ENCODE measurements at regions not wholly inside any gene's neighbourhood (a gene's known extent, or its start where the extent isn't known, plus 50 kb on each side); places are given as distances from the start of the nearest gene placed in this dataset.

DNA sequence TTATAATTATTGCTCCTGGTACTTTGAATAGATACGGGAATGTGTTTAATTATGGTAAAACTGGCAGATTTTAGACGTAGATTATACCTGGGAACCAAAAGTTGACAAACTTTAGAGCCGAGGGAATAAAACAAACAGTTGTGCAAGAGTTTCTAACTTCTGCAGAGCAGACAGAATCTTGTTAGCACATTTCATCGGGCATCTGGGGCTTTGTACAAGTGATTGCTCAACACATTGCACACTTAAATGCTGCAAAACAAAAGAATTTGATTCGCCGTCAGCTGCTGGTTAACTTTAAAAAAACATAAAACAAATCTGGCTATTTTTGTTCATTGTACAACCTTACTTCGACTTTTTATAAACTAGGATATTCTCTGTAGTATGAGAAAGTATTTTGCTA lies 398.1 kb downstream of the MAN2A1 start:
- TF ChIP-seq, protein P1, sequence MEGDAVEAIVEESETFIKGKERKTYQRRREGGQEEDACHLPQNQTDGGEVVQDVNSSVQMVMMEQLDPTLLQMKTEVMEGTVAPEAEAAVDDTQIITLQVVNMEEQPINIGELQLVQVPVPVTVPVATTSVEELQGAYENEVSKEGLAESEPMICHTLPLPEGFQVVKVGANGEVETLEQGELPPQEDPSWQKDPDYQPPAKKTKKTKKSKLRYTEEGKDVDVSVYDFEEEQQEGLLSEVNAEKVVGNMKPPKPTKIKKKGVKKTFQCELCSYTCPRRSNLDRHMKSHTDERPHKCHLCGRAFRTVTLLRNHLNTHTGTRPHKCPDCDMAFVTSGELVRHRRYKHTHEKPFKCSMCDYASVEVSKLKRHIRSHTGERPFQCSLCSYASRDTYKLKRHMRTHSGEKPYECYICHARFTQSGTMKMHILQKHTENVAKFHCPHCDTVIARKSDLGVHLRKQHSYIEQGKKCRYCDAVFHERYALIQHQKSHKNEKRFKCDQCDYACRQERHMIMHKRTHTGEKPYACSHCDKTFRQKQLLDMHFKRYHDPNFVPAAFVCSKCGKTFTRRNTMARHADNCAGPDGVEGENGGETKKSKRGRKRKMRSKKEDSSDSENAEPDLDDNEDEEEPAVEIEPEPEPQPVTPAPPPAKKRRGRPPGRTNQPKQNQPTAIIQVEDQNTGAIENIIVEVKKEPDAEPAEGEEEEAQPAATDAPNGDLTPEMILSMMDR (IDR thresholded peaks at IDR 0.05), result no peak
- TF ChIP-seq EP300 (IDR thresholded peaks at IDR 0.05) (no peak), POLR2A (IDR thresholded peaks at IDR 0.05) (no peak), POLR2AphosphoS5 (IDR thresholded peaks at IDR 0.05) (no peak)
- WGBS, 2 donors, result 69 to 78% methylated on average over 7 of the region's 7 CpGs
- no peak overlapping the region for H3K4me3 ChIP-seq
- no peaks in the 10 kb centered on the region for H3K9me3 ChIP-seq
- no peaks in the 10 kb centered on the region for H3K27me3 ChIP-seq
- no peak overlapping the region for H3K27ac ChIP-seq
- DNase-seq, result no peak
- no peaks in the 10 kb centered on the region for H3K36me3 ChIP-seq
- intact Hi-C loops (cut with DNase I), result loop anchor here (5.0 kb wide), 1 partner anchor 86 kb away; no protein-coding TSS in a partner anchor
- peaks cover 0 to 16% (median 6%) of the 10 kb centered on the region in 4 donors for H3K4me1 ChIP-seq

DNA sequence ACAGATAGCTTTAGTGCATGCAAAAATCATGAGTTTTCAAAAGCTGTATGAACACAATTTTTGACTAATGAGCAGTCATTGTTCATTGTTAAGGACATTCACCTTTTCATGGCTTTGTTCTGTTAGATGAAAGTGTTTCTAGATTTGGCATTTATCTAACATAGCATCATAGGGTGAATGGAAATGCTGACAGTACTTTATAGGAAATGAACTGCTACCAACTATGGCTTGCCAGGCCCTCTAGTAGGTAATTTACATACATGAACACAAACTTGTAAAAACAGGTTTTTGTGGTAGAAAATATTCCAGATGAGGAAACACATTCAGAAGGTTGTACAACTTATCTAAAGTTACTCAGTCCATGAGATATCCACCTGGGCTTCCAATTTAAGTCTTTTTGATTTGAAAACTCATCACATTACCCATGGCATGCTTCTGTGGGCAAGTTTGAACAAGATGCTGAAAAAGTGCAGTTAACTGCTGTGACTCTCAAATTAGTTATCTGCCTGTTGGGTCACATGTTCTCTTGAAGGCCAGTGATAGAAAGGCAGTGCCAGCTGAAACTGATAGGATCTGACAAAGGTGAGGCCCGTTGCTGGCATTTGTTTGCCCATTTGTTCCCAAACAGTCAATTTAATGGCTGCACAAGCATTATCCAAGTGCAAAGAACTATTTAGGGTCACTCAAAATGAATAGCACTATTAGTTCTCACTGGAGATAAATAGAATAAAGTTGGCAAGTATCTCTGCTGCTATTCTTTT lies 399.1 kb downstream of the MAN2A1 start:
- H3K4me1 ChIP-seq, result peaks cover 0 to 16% (median 6%) of the 10 kb centered on the region in 4 donors
- H3K4me3 ChIP-seq, result no peak overlapping the region
- no peaks in the 10 kb centered on the region for H3K36me3 ChIP-seq
- H3K27me3 ChIP-seq, result no peaks in the 10 kb centered on the region
- H3K27ac ChIP-seq, result no peak overlapping the region
- intact Hi-C loops (cut with DNase I), result loop anchor here (5.0 kb wide), 1 partner anchor 87 kb away; no protein-coding TSS in a partner anchor
- DNase-seq, result no peak
- no peak for TF ChIP-seq POLR2A (IDR thresholded peaks at IDR 0.05)
- TF ChIP-seq EP300 (IDR thresholded peaks at IDR 0.05), result no peak
- no peak for TF ChIP-seq POLR2AphosphoS5 (IDR thresholded peaks at IDR 0.05)
- TF ChIP-seq, protein P1 (IDR thresholded peaks at IDR 0.05), result no peak
- no peaks in the 10 kb centered on the region for H3K9me3 ChIP-seq
- WGBS, 2 donors, result 43 to 87% methylated on average over 1 of the region's 1 CpG

DNA sequence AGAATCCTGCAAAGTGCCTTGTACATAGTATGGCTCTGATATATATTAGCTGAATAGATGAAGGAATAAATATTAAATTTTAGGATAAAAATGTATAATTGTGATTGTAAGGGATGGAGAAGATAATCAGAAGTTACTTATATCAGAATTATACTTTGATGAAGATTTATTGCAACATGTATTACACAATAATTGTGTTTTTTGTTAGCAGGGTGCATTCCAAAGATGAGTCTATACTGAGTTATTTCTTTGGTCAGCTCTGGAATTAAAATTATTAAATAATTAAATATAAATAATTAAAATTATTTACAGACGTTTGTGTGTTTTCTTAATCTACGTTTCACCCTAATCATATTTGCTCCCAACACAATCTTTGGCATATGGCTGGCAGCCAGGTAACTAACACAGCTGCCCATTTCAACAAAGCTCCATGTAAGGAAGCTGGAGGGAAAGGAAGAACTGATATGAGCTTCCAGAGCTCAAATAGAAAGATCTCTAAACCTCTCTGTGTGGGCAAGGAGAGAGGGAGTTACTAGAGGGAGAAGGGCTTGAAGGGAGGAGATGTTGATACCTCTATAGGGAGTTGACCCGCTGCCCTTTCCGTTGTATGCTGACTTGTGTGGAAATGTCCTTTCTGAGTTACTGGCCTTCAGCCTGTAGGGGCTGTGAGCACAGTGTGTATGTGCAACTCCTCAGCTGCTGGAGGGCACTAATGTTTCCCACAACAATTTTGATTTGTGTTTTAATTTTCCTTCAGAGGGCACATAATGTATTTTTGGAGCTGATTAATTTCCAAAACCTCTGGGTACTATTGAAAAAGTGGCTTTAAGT lies 403.4 kb downstream of the MAN2A1 start:
- TF ChIP-seq POLR2A (IDR thresholded peaks at IDR 0.05), result no peak
- TF ChIP-seq EP300 (IDR thresholded peaks at IDR 0.05), result no peak
- TF ChIP-seq, protein P1 (IDR thresholded peaks at IDR 0.05), result no peak
- no peak for TF ChIP-seq POLR2AphosphoS5 (IDR thresholded peaks at IDR 0.05)
- 22 to 62% methylated on average over 4 of the region's 4 CpGs for WGBS, 2 donors

DNA sequence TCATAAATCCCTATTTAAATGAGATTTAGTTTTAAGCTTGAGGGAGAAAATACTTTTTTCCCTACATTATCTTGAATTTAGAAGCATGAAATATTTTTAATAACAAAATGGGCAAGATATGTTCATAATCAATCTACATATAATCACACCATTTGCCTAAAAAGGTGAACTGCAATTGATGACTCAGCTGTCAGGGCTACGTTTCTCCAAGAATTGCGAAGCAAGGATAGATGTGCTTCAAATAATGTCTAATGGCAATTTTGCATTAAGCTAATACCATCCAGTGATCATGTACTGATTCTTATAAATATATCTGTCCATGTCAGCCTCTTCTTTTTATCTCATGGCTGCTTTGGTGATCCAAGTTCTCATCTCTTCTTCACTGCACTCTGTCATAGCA lies 404.4 kb downstream of the MAN2A1 start:
- H3K4me1 ChIP-seq, result peaks cover 0 to 3% (median under 1%) of the 10 kb centered on the region in 4 donors
- no peaks in the 10 kb centered on the region for H3K27me3 ChIP-seq
- intact Hi-C loops (cut with DNase I), result no loop called here
- H3K36me3 ChIP-seq, result no peaks in the 10 kb centered on the region
- H3K4me3 ChIP-seq, result no peak overlapping the region
- WGBS, 2 donors, result 82 to 86% methylated on average over 2 of the region's 2 CpGs
- no peak overlapping the region for H3K27ac ChIP-seq
- no peaks in the 10 kb centered on the region for H3K9me3 ChIP-seq
- no peak for DNase-seq
- TF ChIP-seq, protein P1 (IDR thresholded peaks at IDR 0.05), result no peak
- TF ChIP-seq POLR2AphosphoS5 (IDR thresholded peaks at IDR 0.05), result no peak
- no peak for TF ChIP-seq POLR2A (IDR thresholded peaks at IDR 0.05)
- no peak for TF ChIP-seq EP300 (IDR thresholded peaks at IDR 0.05)

More for the DNA sequence above, 403.4 kb downstream of the MAN2A1 start:
- no peak for DNase-seq
- Histone ChIP-seq H3K4me1 (no peaks in the 10 kb centered on the region), H3K27me3 (no peaks in the 10 kb centered on the region), H3K36me3 (no peaks in the 10 kb centered on the region), H3K27ac (no peak overlapping the region), H3K9me3 (no peaks in the 10 kb centered on the region), H3K4me3 (no peak overlapping the region)
- intact Hi-C loops (cut with DNase I), result no loop called here
